OCI-LY1 (cell line): ENCODE measurements at regions not wholly inside any gene's neighbourhood (a gene's known extent, or its start where the extent isn't known, plus 50 kb on each side); places are given as distances from the start of the nearest gene placed in this dataset.

ENCODE experiments used
- H2AFZ ChIP-seq: fragments of 200-600 bp; sonication (generic), shearing (Covaris generic); 2 replicates; pipeline ENCODE4 v1.6.0; 2014; ENCODE audit warnings: antibody characterized with exemption, mild to moderate bottlenecking, low read length
- H3F3A ChIP-seq: fragments of 200-600 bp; sonication (generic), shearing (Covaris generic); 2 replicates; pipeline ENCODE4 v1.6.0; 2014; ENCODE audit warnings: mild to moderate bottlenecking, antibody characterized with exemption, low read length, moderate library complexity; ENCODE audit not compliant: insufficient read depth
- H3K27ac ChIP-seq: fragments of 200-600 bp; sonication (generic); 2 replicates; pipeline ENCODE4 v1.5.1; 2014; ENCODE audit warnings: low read length, mixed run types, mild to moderate bottlenecking, low read depth; ENCODE audit not compliant: poor library complexity, severe bottlenecking
- H3K27me3 ChIP-seq: fragments of 200-600 bp; sonication (generic); 2 replicates; pipeline ENCODE4 v1.6.0; 2014; ENCODE audit warnings: antibody characterized with exemption, mild to moderate bottlenecking, low read length, moderate library complexity; ENCODE audit not compliant: insufficient read depth
- H3K36me3 ChIP-seq: fragments of 200-600 bp; sonication (generic); 2 replicates; pipeline ENCODE4 v1.6.1; 2014; ENCODE audit warnings: mild to moderate bottlenecking, antibody characterized with exemption, low read length, moderate library complexity, mixed read lengths; ENCODE audit not compliant: insufficient read depth
- H3K4me1 ChIP-seq: fragments of 200-600 bp; sonication (generic); 2 replicates; pipeline ENCODE4 v1.5.1; 2014; ENCODE audit warnings: mild to moderate bottlenecking, low read length, moderate library complexity; ENCODE audit not compliant: insufficient read depth, severe bottlenecking
- H3K4me2 ChIP-seq: fragments of 200-600 bp; sonication (generic), shearing (Covaris generic); 2 replicates; pipeline ENCODE4 v1.6.1; 2014; ENCODE audit warnings: low read length
- H3K4me3 ChIP-seq: fragments of 200-600 bp; sonication (generic); 2 replicates; pipeline ENCODE4 v1.5.1; 2014; ENCODE audit warnings: low read length, low read depth, mild to moderate bottlenecking, mixed read lengths; ENCODE audit not compliant: poor library complexity, severe bottlenecking
- H3K79me2 ChIP-seq: fragments of 200-600 bp; shearing (Covaris generic); 2 replicates; pipeline ENCODE4 v1.6.1; 2016; ENCODE audit warnings: mixed run types, low read length, mixed read lengths; ENCODE audit not compliant: insufficient read depth
- H3K9ac ChIP-seq: fragments of 200-600 bp; sonication (generic), shearing (Covaris generic); 2 replicates; pipeline ENCODE4 v1.6.1; 2014; ENCODE audit warnings: mild to moderate bottlenecking, low read length, mixed read lengths
- H3K9me2 ChIP-seq: fragments of 200-600 bp; sonication (generic), shearing (Covaris generic); 2 replicates; pipeline ENCODE4 v1.6.1; 2014; ENCODE audit warnings: low read depth, mild to moderate bottlenecking, low read length, mixed read lengths
- H3K9me3 ChIP-seq: fragments of 200-600 bp; shearing (Covaris generic); 2 replicates; pipeline ENCODE4 v1.6.1; 2014; ENCODE audit warnings: low read length, mixed read lengths
- H4K20me1 ChIP-seq: fragments of 200-600 bp; sonication (generic), shearing (Covaris generic); 2 replicates; pipeline ENCODE4 v1.6.0; 2016; ENCODE audit warnings: mild to moderate bottlenecking, low read length; ENCODE audit not compliant: insufficient read depth
- EZH2 ChIP-seq: fragments of 200-600 bp; sonication (generic), shearing (Covaris generic); IDR thresholded peaks from 2 replicates; pipeline ENCODE4 v1.8.0; 2017; ENCODE audit warnings: borderline replicate concordance, mixed run types, mild to moderate bottlenecking, antibody characterized with exemption, low read length, moderate library complexity, mixed read lengths
- TF ChIP-seq, protein P1 (sequence below): fragments of 200-600 bp; sonication (generic), shearing (Covaris generic); IDR thresholded peaks from 2 replicates; pipeline ENCODE4 v1.5.1; 2017; ENCODE audit warnings: mild to moderate bottlenecking, antibody characterized with exemption, low read length, moderate library complexity, mixed read lengths

DNA sequence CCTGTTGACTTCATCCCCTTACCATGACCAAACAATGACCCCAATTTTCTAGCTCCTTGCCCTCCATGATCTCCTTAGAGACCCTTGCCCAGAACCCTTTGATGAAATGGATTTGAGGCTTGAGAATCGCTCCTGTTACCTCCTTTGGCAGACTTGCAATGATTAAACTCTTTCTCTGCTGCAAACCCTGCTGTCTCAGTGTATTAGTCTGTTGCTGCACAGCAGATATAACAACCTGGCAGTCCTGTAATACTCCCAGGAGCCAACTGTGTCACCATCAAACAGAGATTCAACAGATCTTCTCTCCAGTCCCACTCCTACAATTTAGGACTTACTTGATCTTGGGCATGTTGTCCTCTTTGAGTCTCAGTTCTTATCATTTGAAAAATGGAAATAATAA lies 242.9 kb downstream of the HRH4 start:
- H3K9me3 ChIP-seq, result no peaks in the 10 kb centered on the region
- no peak for TF ChIP-seq EZH2
- TF ChIP-seq, protein P1, sequence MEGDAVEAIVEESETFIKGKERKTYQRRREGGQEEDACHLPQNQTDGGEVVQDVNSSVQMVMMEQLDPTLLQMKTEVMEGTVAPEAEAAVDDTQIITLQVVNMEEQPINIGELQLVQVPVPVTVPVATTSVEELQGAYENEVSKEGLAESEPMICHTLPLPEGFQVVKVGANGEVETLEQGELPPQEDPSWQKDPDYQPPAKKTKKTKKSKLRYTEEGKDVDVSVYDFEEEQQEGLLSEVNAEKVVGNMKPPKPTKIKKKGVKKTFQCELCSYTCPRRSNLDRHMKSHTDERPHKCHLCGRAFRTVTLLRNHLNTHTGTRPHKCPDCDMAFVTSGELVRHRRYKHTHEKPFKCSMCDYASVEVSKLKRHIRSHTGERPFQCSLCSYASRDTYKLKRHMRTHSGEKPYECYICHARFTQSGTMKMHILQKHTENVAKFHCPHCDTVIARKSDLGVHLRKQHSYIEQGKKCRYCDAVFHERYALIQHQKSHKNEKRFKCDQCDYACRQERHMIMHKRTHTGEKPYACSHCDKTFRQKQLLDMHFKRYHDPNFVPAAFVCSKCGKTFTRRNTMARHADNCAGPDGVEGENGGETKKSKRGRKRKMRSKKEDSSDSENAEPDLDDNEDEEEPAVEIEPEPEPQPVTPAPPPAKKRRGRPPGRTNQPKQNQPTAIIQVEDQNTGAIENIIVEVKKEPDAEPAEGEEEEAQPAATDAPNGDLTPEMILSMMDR, result no peak
- no peak overlapping the region for H3K4me3 ChIP-seq
- no peak overlapping the region for H3K9ac ChIP-seq
- H3K79me2 ChIP-seq, result no peaks in the 10 kb centered on the region
- no peak overlapping the region for H3K4me2 ChIP-seq
- H2AFZ ChIP-seq, result no peak overlapping the region
- no peaks in the 10 kb centered on the region for H3K36me3 ChIP-seq
- no peak overlapping the region for H3K27ac ChIP-seq
- H3F3A ChIP-seq, result no peaks in the 10 kb centered on the region
- no peaks in the 10 kb centered on the region for H3K4me1 ChIP-seq
- no peaks in the 10 kb centered on the region for H3K27me3 ChIP-seq
- no peaks in the 10 kb centered on the region for H3K9me2 ChIP-seq
- no peaks in the 10 kb centered on the region for H4K20me1 ChIP-seq

DNA sequence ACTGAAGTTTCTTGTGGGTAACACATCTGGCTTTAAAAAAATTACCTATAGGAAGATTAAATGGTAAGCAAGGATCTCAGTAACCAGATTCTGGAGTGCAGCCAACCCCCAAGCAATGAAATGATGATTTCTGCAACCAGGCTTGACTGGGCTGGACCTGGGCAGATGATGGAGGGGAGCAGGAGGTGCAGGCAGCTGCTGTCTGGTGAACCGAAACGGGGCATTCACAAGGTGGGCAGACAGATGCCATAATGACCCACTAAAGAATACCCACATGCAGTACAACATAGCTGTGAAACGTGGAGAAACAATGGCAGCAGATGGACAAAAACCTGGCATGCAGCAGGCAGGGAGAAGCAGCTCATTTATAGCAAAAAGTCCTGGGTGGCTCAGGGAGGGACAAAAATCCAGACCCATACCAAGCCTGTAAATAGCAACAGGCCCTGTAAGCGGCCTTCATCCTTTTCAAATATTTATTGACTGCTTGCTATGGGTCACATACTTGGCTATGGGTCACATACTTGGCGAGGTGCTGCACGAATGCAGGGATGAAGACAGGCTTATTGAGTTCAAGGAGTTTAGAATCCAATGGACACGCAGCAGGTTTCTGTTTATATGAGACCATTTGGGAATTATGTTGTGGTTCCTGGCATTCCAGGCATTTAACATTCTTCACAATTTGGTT lies 244.7 kb downstream of the HRH4 start:
- H3K9ac ChIP-seq, result no peak overlapping the region
- H3K9me2 ChIP-seq, result no peaks in the 10 kb centered on the region
- no peak for TF ChIP-seq EZH2
- TF ChIP-seq, protein P1, result no peak
- H2AFZ ChIP-seq, result no peak overlapping the region
- H4K20me1 ChIP-seq, result no peaks in the 10 kb centered on the region
- H3K9me3 ChIP-seq, result no peaks in the 10 kb centered on the region
- H3K4me1 ChIP-seq, result no peaks in the 10 kb centered on the region
- no peaks in the 10 kb centered on the region for H3F3A ChIP-seq
- no peaks in the 10 kb centered on the region for H3K36me3 ChIP-seq
- no peaks in the 10 kb centered on the region for H3K27me3 ChIP-seq
- no peak overlapping the region for H3K4me2 ChIP-seq
- no peaks in the 10 kb centered on the region for H3K79me2 ChIP-seq
- H3K4me3 ChIP-seq, result no peak overlapping the region
- no peak overlapping the region for H3K27ac ChIP-seq

DNA sequence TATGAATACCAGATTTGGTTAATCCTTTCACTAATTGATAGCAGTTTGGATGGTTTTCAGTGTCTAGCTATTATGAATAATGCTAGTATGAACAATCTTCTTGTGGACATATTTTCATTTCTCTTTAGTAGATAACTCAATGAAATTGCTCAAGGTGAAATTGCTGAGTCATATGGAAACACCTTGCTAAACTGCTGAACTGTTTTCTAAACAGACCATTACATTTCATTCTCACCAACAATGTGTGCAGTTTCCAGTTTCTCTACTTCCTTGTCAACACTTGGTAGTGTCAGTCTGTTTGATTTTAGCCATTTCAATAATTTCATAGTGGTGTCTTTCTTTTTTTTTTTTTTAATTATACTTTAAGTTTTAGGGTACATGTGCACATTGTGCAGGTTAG lies 250.0 kb downstream of the HRH4 start:
- no peaks in the 10 kb centered on the region for H3K36me3 ChIP-seq
- H3K9me2 ChIP-seq, result no peaks in the 10 kb centered on the region
- no peaks in the 10 kb centered on the region for H3F3A ChIP-seq
- H3K4me2 ChIP-seq, result no peak overlapping the region
- no peak overlapping the region for H3K4me3 ChIP-seq
- H2AFZ ChIP-seq, result no peak overlapping the region
- H3K9ac ChIP-seq, result no peak overlapping the region
- H3K27me3 ChIP-seq, result no peaks in the 10 kb centered on the region
- TF ChIP-seq, protein P1, result no peak
- TF ChIP-seq EZH2, result no peak
- no peaks in the 10 kb centered on the region for H3K79me2 ChIP-seq
- no peak overlapping the region for H3K27ac ChIP-seq
- no peaks in the 10 kb centered on the region for H4K20me1 ChIP-seq
- no peaks in the 10 kb centered on the region for H3K9me3 ChIP-seq
- no peaks in the 10 kb centered on the region for H3K4me1 ChIP-seq
